Keratinocyte (primary cell): ENCODE measurements at regions not wholly inside any gene's neighbourhood (a gene's known extent, or its start where the extent isn't known, plus 50 kb on each side); places are given as distances from the start of the nearest gene placed in this dataset.

Experiments
- EZH2 ChIP-seq: IDR thresholded peaks from one replicate; pipeline ENCODE4 v1.6.1; 2012; ENCODE audit warnings: inconsistent platforms, mild to moderate bottlenecking, low read length, moderate library complexity
- TF ChIP-seq, protein P1 (sequence below), 3 experiments: IDR thresholded peaks in 1 of 3; conservative IDR thresholded peaks in 1 of 3; optimal IDR thresholded peaks in 1 of 3; 2 replicates in 2 of 3; 3 replicates in 1 of 3; pipeline versions ENCODE3 to v1.5.1; 2011; ENCODE audit warnings: low read length in 3 of 3, mild to moderate bottlenecking in 3 of 3, moderate library complexity in 2 of 3, control low read depth in 1 of 3, inconsistent platforms in 1 of 3; ENCODE audit not compliant: insufficient read depth in 2 of 3; ENCODE audit errors: extremely low read depth in 1 of 3

DNA sequence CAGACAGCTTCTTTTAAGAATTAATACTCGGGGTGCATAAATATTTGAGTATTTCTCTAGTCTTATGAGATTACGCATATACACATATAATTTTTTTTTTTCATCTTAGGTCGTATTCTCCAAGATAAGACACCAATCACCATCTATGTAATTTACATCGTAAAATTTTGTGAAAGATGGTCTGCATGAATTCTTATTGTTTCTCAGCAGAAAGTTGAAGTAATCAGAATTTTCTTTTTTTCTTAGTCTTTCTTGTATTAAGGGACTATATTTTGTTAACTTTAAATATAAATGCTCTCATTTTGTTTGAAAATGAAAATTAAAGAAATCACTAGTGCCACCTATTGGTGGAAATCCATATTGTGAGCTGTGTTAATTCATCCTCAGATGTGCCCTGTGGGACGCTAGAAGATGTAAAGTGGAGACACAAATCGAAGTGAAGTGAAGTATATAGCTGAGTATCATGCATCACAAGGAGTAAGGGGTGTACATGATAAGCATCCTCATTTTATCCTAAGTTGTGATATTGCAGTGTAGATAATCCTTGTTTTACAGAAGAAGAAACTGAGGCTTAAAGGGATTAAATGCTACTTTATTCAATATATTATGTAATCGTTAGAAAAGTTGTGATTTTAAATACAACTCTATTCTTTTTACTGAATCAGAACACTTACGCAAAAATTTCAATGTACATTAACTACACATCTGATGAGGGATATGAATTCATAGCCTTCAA, 2084.3 kb downstream of the LRRC4C start:
- TF ChIP-seq, protein P1, sequence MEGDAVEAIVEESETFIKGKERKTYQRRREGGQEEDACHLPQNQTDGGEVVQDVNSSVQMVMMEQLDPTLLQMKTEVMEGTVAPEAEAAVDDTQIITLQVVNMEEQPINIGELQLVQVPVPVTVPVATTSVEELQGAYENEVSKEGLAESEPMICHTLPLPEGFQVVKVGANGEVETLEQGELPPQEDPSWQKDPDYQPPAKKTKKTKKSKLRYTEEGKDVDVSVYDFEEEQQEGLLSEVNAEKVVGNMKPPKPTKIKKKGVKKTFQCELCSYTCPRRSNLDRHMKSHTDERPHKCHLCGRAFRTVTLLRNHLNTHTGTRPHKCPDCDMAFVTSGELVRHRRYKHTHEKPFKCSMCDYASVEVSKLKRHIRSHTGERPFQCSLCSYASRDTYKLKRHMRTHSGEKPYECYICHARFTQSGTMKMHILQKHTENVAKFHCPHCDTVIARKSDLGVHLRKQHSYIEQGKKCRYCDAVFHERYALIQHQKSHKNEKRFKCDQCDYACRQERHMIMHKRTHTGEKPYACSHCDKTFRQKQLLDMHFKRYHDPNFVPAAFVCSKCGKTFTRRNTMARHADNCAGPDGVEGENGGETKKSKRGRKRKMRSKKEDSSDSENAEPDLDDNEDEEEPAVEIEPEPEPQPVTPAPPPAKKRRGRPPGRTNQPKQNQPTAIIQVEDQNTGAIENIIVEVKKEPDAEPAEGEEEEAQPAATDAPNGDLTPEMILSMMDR (optimal IDR thresholded peaks at IDR 0.05 in 1 of 3, IDR thresholded peaks at IDR 0.05 in 1 of 3, conservative IDR thresholded peaks at IDR 0.05 in 1 of 3; ENCODE audit: extremely low read depth in 1 of 3, insufficient read depth in 2 of 3, low read length in 3 of 3) = peak in 2 of 3 experiments; percentile 31 to 33
- no peak for TF ChIP-seq EZH2
